ENCODE measurements at regions not wholly inside any gene's neighbourhood (a gene's known extent, or its start where the extent isn't known, plus 50 kb on each side); places are given as distances from the start of the nearest gene placed in this dataset.

GRCh38 chr12:4009979-4010704, 136.9 kb upstream of the PARP11 start (continued):
- no peak for TF ChIP-seq CHD1 (IDR thresholded peaks at IDR 0.05; ENCODE audit: low read depth, low read length)
- no peak for TF ChIP-seq ZBTB33 (IDR thresholded peaks at IDR 0.05)
- no peak for TF ChIP-seq ZSCAN29 (IDR thresholded peaks at IDR 0.05)
- no peak for TF ChIP-seq POLR2AphosphoS5 (IDR thresholded peaks at IDR 0.05; ENCODE audit: low read length)
- no peak for TF ChIP-seq DPF2 (IDR thresholded peaks at IDR 0.05)
- no peak for TF ChIP-seq CBX5 (IDR thresholded peaks at IDR 0.05; ENCODE audit: low read depth)

- TF ChIP-seq IKZF1 (conservative IDR thresholded peaks at IDR 0.05) (no peak), NR2F1 (conservative IDR thresholded peaks at IDR 0.05) (no peak), CEBPB (IDR thresholded peaks at IDR 0.05; ENCODE audit: borderline replicate concordance in 1 of 2, low read depth in 2 of 2, low read length in 2 of 2) (no peak), ZBTB33 (IDR thresholded peaks at IDR 0.05) (no peak), RFX5 (IDR thresholded peaks at IDR 0.05; ENCODE audit: low read depth, low read length) (no peak), ATF2 (IDR thresholded peaks at IDR 0.05; ENCODE audit: low read length) (no peak), CHD4 (IDR thresholded peaks at IDR 0.05) (no peak), FOXK2 (IDR thresholded peaks at IDR 0.05) (no peak), HSF1 (IDR thresholded peaks at IDR 0.05; ENCODE audit: low read depth, low read length) (no peak), BRCA1 (IDR thresholded peaks at IDR 0.05; ENCODE audit: low read depth, low read length) (no peak), SPI1 (IDR thresholded peaks at IDR 0.05; ENCODE audit: borderline replicate concordance, insufficient read depth, low read depth, low read length) (no peak)
- RAD21 ChIA-PET (ENCODE audit: unreplicated experiment), result interaction anchor here (1.1 kb wide), 1 partner anchor 122 kb away, joined by 3 read pairs; no protein-coding TSS in a partner anchor
- H4K20me1 ChIP-seq (ENCODE audit: control insufficient read depth, insufficient read depth), result no peaks in the 10 kb centered on the region
- H3K9me3 ChIP-seq (replicated peaks; ENCODE audit: control insufficient read depth, insufficient read depth, low read length), result no peaks in the 10 kb centered on the region; the same call in 1 of the 3 replicates
- H2AFZ ChIP-seq (ENCODE audit: control insufficient read depth, low read depth, low read length), result no peak overlapping the region
- no peaks in the 10 kb centered on the region for H3K79me2 ChIP-seq (ENCODE audit: control insufficient read depth, insufficient read depth, low read length)
- no peak overlapping the region for H3K4me3 ChIP-seq
- SMC1A ChIA-PET (ENCODE audit: uncharacterized antibody, unreplicated experiment), result interaction anchor here (1.4 to 1.7 kb wide), 3 partner anchors 10 to 270 kb away, joined by 3 to 7 read pairs (median 3); no protein-coding TSS in a partner anchor
- BruUV-seq (replicated peaks), result no TSS peak
- H3K4me1 ChIP-seq (ENCODE audit: control insufficient read depth, insufficient read depth, low read length), result no peaks in the 10 kb centered on the region
- no peak for FAIRE-seq
- no peak overlapping the region for H3K27ac ChIP-seq (ENCODE audit: control insufficient read depth, insufficient read depth)
- intact Hi-C loops (cut with micrococcal nuclease; ENCODE audit: unreplicated experiment), result no loop called here
- no peak overlapping the region for H3K4me2 ChIP-seq (ENCODE audit: control insufficient read depth, insufficient read depth)
- CTCF ChIA-PET, result interaction anchor here (0.5 to 1.8 kb wide), 9 partner anchors 11 to 656 kb away, joined by 3 to 7 read pairs (median 3); partner anchors contain the start of genes AKAP3 and NDUFA9
- 28% methylated on average over 4 of the region's 4 CpGs for WGBS (ENCODE audit: insufficient coverage, insufficient replicate concordance, low lambda C conversion rate, missing lambda C conversion rate)
- DNase-seq (ENCODE audit: low read depth, low spot score), result no peak
- H3K9ac ChIP-seq (ENCODE audit: control insufficient read depth, insufficient read depth, low read length), result no peak overlapping the region
- in situ Hi-C loops (cut with MboI), result no loop called here
- ATAC-seq, result no peak
- POLR2A ChIA-PET, result no interaction called here
- no peaks in the 10 kb centered on the region for H3K36me3 ChIP-seq (ENCODE audit: control insufficient read depth in 2 of 2, insufficient read depth in 2 of 2, low read length in 1 of 2)
- peaks cover 0 to 9% of the 10 kb centered on the region in 2 experiments; a peak in 3 of 4 replicates for H3K27me3 ChIP-seq (replicated peaks in 1 of 2; ENCODE audit: control insufficient read depth in 2 of 2, insufficient read depth in 2 of 2, low read length in 1 of 2)
These were observed 133.5 kb upstream of the PARP11 start for GRCh38 chr12:4006743-4007142.
